ENCODE measurements at regions not wholly inside any gene's neighbourhood (a gene's known extent, or its start where the extent isn't known, plus 50 kb on each side); places are given as distances from the start of the nearest gene placed in this dataset.

DNA sequence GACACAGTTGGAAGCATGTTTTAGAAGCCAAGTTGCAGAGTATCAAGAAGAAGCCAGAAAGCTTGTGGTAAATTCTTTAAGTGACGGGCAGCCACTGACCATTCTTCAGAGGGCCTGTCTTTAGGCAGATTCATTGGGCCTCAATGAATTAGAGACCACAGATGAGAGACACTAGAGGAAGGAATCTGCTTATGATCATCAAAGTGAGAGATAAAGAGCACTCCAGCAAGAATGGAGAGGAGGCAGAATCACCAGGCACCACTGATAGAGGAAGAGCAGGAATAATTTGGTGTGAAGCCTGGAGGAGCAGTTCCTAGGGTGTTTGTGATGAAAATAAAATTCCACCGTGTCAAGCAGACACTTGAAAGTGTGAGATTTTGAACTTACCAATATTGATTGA, 365.9 kb upstream of the SLC30A5 start:
- no peak for TF ChIP-seq POLR2AphosphoS5 (IDR thresholded peaks at IDR 0.05; ENCODE audit: low read depth, low read length)
- TF ChIP-seq, protein P1, sequence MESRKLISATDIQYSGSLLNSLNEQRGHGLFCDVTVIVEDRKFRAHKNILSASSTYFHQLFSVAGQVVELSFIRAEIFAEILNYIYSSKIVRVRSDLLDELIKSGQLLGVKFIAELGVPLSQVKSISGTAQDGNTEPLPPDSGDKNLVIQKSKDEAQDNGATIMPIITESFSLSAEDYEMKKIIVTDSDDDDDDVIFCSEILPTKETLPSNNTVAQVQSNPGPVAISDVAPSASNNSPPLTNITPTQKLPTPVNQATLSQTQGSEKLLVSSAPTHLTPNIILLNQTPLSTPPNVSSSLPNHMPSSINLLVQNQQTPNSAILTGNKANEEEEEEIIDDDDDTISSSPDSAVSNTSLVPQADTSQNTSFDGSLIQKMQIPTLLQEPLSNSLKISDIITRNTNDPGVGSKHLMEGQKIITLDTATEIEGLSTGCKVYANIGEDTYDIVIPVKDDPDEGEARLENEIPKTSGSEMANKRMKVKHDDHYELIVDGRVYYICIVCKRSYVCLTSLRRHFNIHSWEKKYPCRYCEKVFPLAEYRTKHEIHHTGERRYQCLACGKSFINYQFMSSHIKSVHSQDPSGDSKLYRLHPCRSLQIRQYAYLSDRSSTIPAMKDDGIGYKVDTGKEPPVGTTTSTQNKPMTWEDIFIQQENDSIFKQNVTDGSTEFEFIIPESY (IDR thresholded peaks at IDR 0.05; ENCODE audit: borderline replicate concordance, low read depth), result no peak
- no peak for TF ChIP-seq YY1 (IDR thresholded peaks at IDR 0.05; ENCODE audit: low read depth)
- TF ChIP-seq, protein P2, sequence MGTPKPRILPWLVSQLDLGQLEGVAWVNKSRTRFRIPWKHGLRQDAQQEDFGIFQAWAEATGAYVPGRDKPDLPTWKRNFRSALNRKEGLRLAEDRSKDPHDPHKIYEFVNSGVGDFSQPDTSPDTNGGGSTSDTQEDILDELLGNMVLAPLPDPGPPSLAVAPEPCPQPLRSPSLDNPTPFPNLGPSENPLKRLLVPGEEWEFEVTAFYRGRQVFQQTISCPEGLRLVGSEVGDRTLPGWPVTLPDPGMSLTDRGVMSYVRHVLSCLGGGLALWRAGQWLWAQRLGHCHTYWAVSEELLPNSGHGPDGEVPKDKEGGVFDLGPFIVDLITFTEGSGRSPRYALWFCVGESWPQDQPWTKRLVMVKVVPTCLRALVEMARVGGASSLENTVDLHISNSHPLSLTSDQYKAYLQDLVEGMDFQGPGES (IDR thresholded peaks at IDR 0.05; ENCODE audit: low read depth, low read length), result no peak
- H3K9me2 ChIP-seq, result no peaks in the 10 kb centered on the region
- no peak overlapping the region; a peak in 1 of 4 replicates for H3K27ac ChIP-seq (ENCODE audit: low read depth in 2 of 2, low read length in 1 of 2)
- WGBS (ENCODE audit: low lambda C conversion rate), result 56% methylated on average over 2 of the region's 2 CpGs
- no peaks in the 10 kb centered on the region for H4K20me1 ChIP-seq (ENCODE audit: insufficient read depth)
- no peak overlapping the region for H3K9ac ChIP-seq
- no peak for DNase-seq
- no peaks in the 10 kb centered on the region for H3K9me3 ChIP-seq
- H3K27me3 ChIP-seq (ENCODE audit: insufficient read depth), result no peaks in the 10 kb centered on the region
- H3K4me2 ChIP-seq, result no peak overlapping the region
- ChIA-PET CTCF (no interaction called here), POLR2A (no interaction called here)
- no peaks in the 10 kb centered on the region for H3K79me2 ChIP-seq (ENCODE audit: insufficient read depth)
- H3K4me3 ChIP-seq (ENCODE audit: low read depth in 2 of 2, low read length in 1 of 2), result no peak overlapping the region
- no peaks in the 10 kb centered on the region for H3K36me3 ChIP-seq (replicated peaks in 1 of 2; ENCODE audit: control insufficient read depth in 1 of 2, insufficient read depth in 2 of 2, low read length in 1 of 2)
- H3F3A ChIP-seq (replicated peaks; ENCODE audit: insufficient read depth), result no peaks in the 10 kb centered on the region
- H3K4me1 ChIP-seq (ENCODE audit: control insufficient read depth in 1 of 2, insufficient read depth in 2 of 2, low read depth in 1 of 2, low read length in 1 of 2), result peaks cover 15 to 18% of the 10 kb centered on the region in 2 experiments; a peak in 3 of 4 replicates
- no peak overlapping the region for H2AFZ ChIP-seq (ENCODE audit: low read depth)

DNA sequence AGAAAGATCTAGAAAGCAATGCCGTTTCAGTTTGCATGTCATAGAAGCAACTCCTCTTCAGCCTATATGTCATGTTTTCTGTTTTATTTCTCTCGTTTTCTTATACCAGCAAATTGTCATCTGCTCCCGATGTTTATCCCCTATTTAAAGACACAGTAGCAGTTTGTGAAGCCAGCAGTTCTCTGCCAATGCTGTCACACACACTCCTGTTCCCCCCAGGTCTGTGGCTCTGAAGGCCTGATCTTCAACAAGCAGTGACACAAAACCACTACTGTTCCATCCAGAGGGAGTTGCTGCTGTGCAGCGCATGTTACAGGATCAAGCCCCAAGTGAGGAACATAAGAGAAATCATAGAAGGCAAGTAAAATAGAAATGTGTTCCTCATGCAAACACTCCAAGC, 364.1 kb upstream of the SLC30A5 start:
- CTCF ChIA-PET, result interaction anchor here (1.2 kb wide), 1 partner anchor 443 kb away, joined by 5 read pairs; no protein-coding TSS in a partner anchor
- Histone ChIP-seq H3K9ac (no peak overlapping the region), H3K9me3 (no peaks in the 10 kb centered on the region), H3K79me2 (ENCODE audit: insufficient read depth) (no peaks in the 10 kb centered on the region), H2AFZ (ENCODE audit: low read depth) (no peak overlapping the region), H3K4me1 (ENCODE audit: control insufficient read depth in 1 of 2, insufficient read depth in 2 of 2, low read depth in 1 of 2, low read length in 1 of 2) (peaks cover 15 to 18% of the 10 kb centered on the region in 2 experiments; a peak in 3 of 4 replicates), H3K27ac (ENCODE audit: low read depth in 2 of 2, low read length in 1 of 2) (peak overlapping the region; percentile 50 to 86; a peak in 3 of 4 replicates), H3K4me2 (no peak overlapping the region), H3K27me3 (ENCODE audit: insufficient read depth) (no peaks in the 10 kb centered on the region), H3F3A (replicated peaks; ENCODE audit: insufficient read depth) (no peaks in the 10 kb centered on the region), H3K36me3 (replicated peaks in 1 of 2; ENCODE audit: control insufficient read depth in 1 of 2, insufficient read depth in 2 of 2, low read length in 1 of 2) (no peaks in the 10 kb centered on the region), H4K20me1 (ENCODE audit: insufficient read depth) (no peaks in the 10 kb centered on the region), H3K4me3 (ENCODE audit: low read depth in 2 of 2, low read length in 1 of 2) (no peak overlapping the region), H3K9me2 (no peaks in the 10 kb centered on the region)
- DNase-seq, result peak; percentile 12
- POLR2A ChIA-PET, result no interaction called here
- WGBS (ENCODE audit: low lambda C conversion rate), result 58% methylated on average over 4 of the region's 4 CpGs
- TF ChIP-seq SMC3 (IDR thresholded peaks at IDR 0.05; ENCODE audit: low read depth, low read length) (no peak), RCOR1 (IDR thresholded peaks at IDR 0.05; ENCODE audit: low read length) (no peak), FOSL2 (IDR thresholded peaks at IDR 0.05; ENCODE audit: borderline replicate concordance, low read depth) (no peak), EZH2phosphoT487 (IDR thresholded peaks at IDR 0.05; ENCODE audit: borderline replicate concordance, low read depth) (no peak), JUND (IDR thresholded peaks at IDR 0.05) (no peak), RXRA (IDR thresholded peaks at IDR 0.05; ENCODE audit: borderline replicate concordance, low read depth) (no peak), CHD2 (IDR thresholded peaks at IDR 0.05; ENCODE audit: low read length, partially characterized antibody) (no peak), TCF12 (IDR thresholded peaks at IDR 0.05) (no peak), GATA2 (CRISPR knock-in tag; IDR thresholded peaks at IDR 0.05) (no peak), MXI1 (IDR thresholded peaks at IDR 0.05; ENCODE audit: low read depth, low read length) (no peak), GABPA (IDR thresholded peaks at IDR 0.05; ENCODE audit: low read depth) (no peak), FOXM1 (IDR thresholded peaks at IDR 0.05; ENCODE audit: low read depth) (no peak), RAD21 (IDR thresholded peaks at IDR 0.05; ENCODE audit: low read length) (no peak)
- TF ChIP-seq, protein P2 (IDR thresholded peaks at IDR 0.05; ENCODE audit: low read depth, low read length), result no peak
- TF ChIP-seq, protein P3, sequence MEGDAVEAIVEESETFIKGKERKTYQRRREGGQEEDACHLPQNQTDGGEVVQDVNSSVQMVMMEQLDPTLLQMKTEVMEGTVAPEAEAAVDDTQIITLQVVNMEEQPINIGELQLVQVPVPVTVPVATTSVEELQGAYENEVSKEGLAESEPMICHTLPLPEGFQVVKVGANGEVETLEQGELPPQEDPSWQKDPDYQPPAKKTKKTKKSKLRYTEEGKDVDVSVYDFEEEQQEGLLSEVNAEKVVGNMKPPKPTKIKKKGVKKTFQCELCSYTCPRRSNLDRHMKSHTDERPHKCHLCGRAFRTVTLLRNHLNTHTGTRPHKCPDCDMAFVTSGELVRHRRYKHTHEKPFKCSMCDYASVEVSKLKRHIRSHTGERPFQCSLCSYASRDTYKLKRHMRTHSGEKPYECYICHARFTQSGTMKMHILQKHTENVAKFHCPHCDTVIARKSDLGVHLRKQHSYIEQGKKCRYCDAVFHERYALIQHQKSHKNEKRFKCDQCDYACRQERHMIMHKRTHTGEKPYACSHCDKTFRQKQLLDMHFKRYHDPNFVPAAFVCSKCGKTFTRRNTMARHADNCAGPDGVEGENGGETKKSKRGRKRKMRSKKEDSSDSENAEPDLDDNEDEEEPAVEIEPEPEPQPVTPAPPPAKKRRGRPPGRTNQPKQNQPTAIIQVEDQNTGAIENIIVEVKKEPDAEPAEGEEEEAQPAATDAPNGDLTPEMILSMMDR (IDR thresholded peaks at IDR 0.05), result no peak
